GM19023 (cell line): ENCODE measurements at regions not wholly inside any gene's neighbourhood (a gene's known extent, or its start where the extent isn't known, plus 50 kb on each side); places are given as distances from the start of the nearest gene placed in this dataset.
"Not testable (repeated sequence)": the region's sequence is repeated elsewhere in the genome, so short reads cannot be mapped to it uniquely, and the experiment has no call there.

ENCODE experiments used
- ATAC-seq: cut with Tn5 transposase; IDR thresholded peaks from one replicate; pipeline ENCODE4 v1.9.1; 2021; ENCODE audit warnings: mild to moderate bottlenecking, moderate library complexity; ENCODE audit not compliant: unreplicated experiment

- not testable (repeated sequence) for ATAC-seq
These were observed 1424.2 kb upstream of the PCDH10 start for GRCh38 chr4:131724847-131725246.

DNA sequence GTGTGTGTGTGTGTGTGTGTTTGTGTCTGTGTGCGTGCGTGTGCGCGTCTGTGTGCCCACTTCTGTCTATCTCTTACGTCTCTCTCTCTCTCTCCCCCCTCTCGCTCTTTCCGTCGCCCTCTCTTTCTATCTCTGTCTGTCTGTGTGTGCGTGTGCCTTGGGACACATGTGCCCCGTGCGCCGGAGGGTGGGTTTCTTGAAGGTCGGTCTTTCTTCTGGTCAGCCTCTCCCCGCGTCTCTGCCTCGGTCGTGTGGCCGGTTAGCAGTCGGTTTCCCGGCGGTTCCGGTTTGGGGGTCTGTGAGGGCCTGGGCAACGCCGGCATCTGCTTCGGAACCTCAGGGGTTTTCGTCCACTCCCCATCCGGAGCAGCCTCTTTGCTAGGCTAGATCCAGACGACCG lies 1423.6 kb upstream of the PCDH10 start:
- not testable (repeated sequence) for ATAC-seq

DNA sequence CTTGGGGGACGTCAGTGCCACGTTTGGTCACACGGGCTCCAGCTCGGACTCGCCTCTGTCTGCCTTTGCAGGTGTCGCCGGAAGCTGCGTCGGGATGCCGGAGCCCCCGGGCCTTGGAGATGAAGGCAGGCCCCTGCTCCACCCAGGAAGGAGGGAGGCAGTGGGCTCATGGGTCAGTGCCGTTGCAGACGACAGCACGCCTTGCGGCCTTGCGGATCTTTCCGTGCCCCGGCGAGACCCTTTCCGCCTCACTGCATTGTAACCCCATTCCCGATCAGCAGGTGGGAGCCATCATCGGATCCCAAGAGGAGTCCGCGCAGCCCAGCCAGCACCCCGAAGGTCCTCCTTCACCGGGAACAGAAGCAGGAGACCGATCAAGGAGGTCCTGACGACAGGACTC lies 1422.2 kb upstream of the PCDH10 start:
- ATAC-seq: not testable (repeated sequence)

DNA sequence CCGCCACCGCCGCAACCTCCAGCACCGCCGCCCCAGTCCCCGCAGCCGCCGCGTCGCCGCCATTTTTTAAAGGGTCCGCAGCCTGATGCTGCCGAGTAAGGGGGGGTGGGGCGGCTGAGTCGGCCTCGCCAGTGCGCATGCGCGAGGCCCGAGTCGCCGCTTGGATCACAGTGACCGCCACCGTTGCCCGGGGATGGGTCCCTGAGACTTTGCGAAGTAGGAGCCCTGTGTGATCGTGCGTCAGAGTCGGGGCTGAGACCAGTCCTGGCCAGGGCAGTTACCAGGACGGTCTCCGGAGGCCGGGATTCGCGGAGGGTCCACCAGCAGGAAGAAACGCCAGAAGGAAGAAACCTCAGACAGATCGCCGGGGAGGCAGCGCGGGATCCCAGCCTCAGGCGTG lies 1421.7 kb upstream of the PCDH10 start:
- not testable (repeated sequence) for ATAC-seq

DNA sequence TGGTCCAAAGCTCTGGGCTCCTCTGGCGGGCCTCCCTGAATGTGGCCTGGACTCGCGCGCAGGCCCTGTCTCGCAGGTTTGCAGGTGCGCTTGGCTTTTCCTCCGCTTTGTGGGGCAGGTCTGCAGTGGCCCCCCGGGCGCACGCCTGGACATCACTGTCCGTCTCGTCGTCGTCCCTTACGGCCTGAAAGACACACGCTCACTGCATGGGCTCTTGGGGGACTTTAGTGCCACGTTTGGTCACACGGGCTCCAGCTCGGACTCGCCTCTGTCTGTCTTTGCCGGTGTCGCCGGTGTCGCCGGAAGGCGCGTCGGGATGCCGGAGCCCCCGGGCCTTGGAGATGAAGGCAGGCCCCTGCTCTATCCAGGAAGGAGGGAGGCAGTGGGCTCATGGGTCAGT lies 1419.9 kb upstream of the PCDH10 start:
- ATAC-seq: not testable (repeated sequence)

- not testable (repeated sequence) for ATAC-seq
These were observed 1419.2 kb upstream of the PCDH10 start for GRCh38 chr4:131729716-131730398.

GRCh38 chr4:131730574-131730973 lies 1418.5 kb upstream of the PCDH10 start:
- ATAC-seq: not testable (repeated sequence)

DNA sequence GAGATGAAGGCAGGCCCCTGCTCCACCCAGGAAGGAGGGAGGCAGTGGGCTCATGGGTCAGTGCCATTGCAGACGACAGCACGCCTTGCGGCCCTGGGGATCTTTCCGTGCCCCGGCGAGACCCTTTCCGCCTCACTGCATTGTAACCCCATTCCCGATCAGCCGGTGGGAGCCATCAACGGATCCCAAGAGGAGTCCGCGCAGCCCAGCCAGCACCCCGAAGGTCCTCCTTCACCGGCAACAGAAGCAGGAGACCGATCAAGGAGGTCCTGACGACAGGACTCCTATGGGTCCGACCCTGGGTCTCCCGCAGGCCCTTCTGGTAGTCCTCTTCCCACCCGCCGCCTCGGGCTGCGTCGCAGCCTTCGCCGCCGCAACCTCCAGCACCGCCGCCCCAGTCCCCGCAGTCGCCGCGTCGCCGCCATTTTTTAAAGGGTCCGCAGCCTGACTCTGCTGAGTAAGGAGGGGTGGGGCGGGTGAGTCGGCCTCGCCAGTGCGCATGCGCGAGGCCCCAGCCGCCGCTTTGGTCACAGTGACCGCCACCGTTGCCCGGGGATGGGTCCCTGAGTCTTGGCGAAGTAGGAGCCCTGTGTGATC lies 1417.0 kb upstream of the PCDH10 start:
- ATAC-seq: not testable (repeated sequence)

DNA sequence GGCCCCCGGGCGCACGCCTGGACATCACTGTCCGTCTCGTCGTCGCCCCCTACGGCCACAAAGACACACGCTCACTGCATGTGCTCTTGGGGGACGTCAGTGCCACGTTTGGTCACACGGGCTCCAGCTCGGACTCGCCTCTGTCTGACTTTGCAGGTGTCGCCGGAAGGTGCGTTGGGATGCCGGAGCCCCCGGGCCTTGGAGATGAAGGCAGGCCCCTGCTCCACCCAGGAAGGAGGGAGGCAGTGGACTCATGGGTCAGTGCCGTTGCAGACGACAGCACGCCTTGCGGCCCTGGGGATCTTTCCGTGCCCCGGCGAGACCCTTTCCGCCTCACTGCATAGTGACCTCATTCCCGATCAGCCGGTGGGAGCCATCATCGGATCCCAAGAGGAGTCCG lies 1414.8 kb upstream of the PCDH10 start:
- ATAC-seq: not testable (repeated sequence)

GRCh38 chr4:131734851-131735385 lies 1414.2 kb upstream of the PCDH10 start:
- ATAC-seq: not testable (repeated sequence)

DNA sequence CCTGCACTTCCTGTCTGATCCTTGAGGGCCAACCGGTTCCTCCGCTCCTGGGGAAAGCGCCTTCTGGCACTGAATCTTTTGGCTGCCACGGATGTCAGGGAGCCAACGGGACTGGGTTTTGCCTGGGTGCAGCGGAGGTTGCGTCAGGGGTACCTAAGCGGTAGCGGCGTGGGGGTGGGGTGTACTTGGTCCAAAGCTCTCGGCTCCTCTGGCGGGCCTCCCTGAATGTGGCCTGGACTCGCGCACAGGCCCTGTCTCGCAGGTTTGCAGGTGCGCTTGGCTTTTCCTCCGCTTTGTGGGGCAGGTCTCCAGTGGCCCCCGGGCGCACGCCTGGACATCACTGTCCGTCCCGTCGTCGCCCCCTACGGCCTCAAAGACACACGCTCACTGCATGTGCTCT lies 1410.1 kb upstream of the PCDH10 start:
- not testable (repeated sequence) for ATAC-seq

GRCh38 chr4:131741836-131742235 lies 1407.3 kb upstream of the PCDH10 start:
- ATAC-seq: not testable (repeated sequence)

- not testable (repeated sequence) for ATAC-seq
These were observed 1406.4 kb upstream of the PCDH10 start for GRCh38 chr4:131742536-131743205.

GRCh38 chr4:131743348-131743747 lies 1405.7 kb upstream of the PCDH10 start:
- ATAC-seq: not testable (repeated sequence)

DNA sequence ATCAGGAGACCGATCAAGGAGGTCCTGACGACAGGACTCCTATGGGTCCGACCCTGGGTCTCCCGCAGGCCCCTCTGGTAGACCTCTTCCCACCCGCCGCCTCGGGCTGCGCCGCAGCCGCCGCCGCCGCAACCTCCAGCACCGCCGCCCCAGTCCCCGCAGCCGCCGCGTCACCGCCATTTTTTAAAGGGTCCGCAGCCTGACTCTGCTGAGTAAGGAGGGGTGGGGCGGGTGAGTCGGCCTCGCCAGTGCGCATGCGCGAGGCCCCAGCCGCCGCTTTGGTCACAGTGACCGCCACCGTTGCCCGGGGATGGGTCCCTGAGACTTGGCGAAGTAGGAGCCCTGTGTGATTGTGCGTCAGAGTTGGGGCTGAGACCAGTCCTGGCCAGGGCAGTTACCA lies 1401.9 kb upstream of the PCDH10 start:
- not testable (repeated sequence) for ATAC-seq

DNA sequence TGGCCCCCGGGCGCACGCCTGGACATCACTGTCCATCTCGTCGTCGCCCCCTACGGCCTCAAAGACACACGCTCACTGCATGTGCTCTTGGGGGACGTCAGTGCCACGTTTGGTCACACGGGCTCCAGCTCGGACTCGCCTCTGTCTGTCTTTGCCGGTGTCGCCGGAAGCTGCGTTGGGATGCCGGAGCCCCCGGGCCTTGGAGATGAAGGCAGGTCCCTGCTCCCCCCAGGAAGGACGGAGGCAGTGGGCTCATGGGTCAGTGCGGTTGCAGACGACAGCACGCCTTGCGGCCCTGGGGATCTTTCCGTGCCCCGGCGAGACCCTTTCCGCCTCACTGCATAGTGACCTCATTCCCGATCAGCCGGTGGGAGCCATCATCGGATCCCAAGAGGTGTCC lies 1399.9 kb upstream of the PCDH10 start:
- not testable (repeated sequence) for ATAC-seq

DNA sequence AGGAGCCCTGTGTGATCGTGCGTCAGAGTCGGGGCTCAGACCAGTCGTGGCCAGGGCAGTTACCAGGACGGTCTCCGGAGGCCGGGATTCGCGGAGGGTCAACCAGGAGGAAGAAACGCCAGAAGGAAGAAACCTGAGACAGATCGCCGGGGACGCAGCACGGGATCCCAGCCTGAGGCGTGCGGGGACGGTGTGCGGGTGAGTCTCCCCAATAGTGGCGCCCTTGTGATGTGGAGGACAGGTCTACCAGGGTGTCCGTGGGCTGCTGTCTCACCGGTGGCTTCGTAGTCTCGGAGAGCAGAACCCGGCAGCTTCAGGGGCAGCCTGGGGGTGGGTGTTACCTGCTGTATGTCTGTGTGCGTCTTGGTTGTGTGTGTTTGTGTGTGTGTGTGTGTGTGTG lies 1399.1 kb upstream of the PCDH10 start:
- ATAC-seq: not testable (repeated sequence)

DNA sequence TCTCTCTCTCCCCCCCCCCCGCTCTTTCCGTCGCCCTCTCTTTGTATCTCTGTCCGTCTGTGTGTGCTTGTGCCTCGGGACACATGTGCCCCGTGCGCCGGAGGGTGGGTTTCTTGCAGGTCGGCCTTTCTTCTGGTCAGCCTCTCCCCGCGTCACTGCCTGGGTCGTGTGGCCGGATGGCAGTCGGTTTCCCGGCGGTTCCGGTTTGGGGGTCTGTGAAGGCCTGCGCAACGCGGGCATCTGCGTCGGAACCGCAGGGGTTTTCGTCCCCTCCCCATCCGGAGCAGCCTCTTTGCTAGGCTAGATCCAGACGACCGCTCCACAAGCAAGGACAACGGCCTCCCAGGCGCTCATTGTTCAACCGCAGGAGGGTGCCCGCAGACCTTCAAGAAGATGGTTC lies 1398.6 kb upstream of the PCDH10 start:
- not testable (repeated sequence) for ATAC-seq

DNA sequence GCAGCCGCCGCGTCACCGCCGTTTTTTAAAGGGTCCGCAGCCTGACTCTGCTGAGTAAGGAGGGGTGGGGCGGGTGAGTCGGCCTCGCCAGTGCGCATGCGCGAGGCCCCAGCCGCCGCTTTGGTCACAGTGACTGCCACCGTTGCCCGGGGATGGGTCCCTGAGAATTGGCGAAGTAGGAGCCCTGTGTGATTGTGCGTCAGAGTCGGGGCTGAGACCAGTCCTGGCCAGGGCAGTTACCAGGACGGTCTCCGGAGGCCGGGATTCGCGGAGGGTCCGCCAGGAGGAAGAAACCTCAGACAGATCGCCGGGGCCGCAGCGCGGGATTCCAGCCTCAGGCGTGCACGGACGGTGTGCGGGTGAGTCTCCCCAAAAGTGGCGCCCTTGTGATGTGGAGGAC lies 1386.9 kb upstream of the PCDH10 start:
- not testable (repeated sequence) for ATAC-seq

GRCh38 chr4:131764730-131765129 lies 1384.4 kb upstream of the PCDH10 start:
- ATAC-seq: no peak

DNA sequence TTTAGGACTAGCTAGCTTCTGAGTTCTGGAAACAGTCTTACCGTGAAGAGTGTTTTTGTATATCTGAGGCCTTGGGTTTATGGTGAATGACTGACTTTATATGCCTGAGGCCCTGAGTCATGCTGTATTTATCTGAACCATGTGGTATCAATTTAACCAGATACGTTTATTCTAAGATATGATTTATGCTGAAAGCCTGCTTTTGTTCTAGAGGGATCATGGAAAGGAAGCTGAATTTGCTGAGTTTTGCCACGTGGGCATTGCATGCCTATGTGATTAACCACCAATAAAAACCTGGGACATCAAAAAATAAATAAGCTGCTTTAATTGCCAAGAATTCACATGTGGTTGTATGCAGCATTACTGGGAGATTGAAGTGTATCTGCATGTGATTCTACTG lies 1374.7 kb upstream of the PCDH10 start:
- ATAC-seq: not testable (repeated sequence)

GRCh38 chr4:131810565-131810964 lies 1338.5 kb upstream of the PCDH10 start:
- ATAC-seq: not testable (repeated sequence)
